Hepatocyte (in vitro differentiated cells): ENCODE measurements at regions not wholly inside any gene's neighbourhood (a gene's known extent, or its start where the extent isn't known, plus 50 kb on each side); places are given as distances from the start of the nearest gene placed in this dataset.

ENCODE experiments used
- CTCF ChIP-seq: fragments of 200-600 bp; sonication (generic); IDR thresholded peaks from 2 replicates; pipeline ENCODE4 v1.5.1; 2016; ENCODE audit warnings: antibody characterized with exemption, mild to moderate bottlenecking; ENCODE audit not compliant: poor library complexity
- EZH2 ChIP-seq: fragments of 200-600 bp; sonication (generic); IDR thresholded peaks from 2 replicates; pipeline ENCODE4 v1.6.1; 2016; ENCODE audit warnings: antibody characterized with exemption, mild to moderate bottlenecking, borderline replicate concordance
- EZH2phosphoT487 ChIP-seq: fragments of 200-600 bp; sonication (generic); IDR thresholded peaks from one replicate; pipeline ENCODE4 v1.6.1; 2018; ENCODE audit warnings: antibody characterized with exemption, mild to moderate bottlenecking, low read depth, moderate library complexity; ENCODE audit not compliant: unreplicated experiment, severe bottlenecking

GRCh38 chrX:13121020-13121555 is 76.7 kb upstream of the FAM9C start:
- TF ChIP-seq CTCF = no peak
- TF ChIP-seq EZH2phosphoT487 = no peak
- TF ChIP-seq EZH2 = no peak
